ENCODE measurements at regions not wholly inside any gene's neighbourhood (a gene's known extent, or its start where the extent isn't known, plus 50 kb on each side); places are given as distances from the start of the nearest gene placed in this dataset.

DNA sequence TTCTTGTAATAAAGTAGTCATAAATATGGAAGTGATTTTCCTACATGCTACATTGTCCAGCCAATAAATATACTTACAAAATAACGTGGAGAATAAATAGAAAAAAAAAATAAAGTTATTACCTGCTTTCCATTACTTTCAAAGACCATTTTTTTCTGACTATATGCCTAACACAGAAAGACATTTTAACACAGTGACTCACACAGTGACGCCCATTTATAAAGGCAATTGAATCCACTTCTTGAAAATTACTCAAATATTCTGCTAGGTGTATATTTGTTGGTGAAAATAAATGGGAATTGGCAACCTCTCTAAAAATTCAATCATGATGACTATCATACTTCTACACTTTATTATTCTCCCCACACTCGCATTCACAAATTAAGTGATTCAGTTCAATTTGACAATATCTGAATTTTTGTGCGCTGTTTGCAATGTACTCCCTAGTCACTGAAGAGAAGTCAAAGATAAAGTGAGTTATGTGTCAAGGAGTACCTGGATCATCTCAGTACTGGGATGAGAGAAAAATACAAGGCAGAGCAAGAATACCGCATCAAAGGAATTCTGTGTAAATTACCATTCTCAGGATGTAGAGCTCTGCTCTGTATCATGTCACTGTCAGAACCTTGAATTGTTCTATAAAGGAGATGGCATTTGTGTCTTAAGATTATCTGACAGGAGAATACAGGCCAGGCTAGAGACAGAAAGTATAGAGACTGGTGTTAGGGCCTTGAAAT lies 642.7 kb downstream of the IPMK start:
- TF ChIP-seq POLR2A (IDR thresholded peaks at IDR 0.05): no peak
- TF ChIP-seq, protein P1, sequence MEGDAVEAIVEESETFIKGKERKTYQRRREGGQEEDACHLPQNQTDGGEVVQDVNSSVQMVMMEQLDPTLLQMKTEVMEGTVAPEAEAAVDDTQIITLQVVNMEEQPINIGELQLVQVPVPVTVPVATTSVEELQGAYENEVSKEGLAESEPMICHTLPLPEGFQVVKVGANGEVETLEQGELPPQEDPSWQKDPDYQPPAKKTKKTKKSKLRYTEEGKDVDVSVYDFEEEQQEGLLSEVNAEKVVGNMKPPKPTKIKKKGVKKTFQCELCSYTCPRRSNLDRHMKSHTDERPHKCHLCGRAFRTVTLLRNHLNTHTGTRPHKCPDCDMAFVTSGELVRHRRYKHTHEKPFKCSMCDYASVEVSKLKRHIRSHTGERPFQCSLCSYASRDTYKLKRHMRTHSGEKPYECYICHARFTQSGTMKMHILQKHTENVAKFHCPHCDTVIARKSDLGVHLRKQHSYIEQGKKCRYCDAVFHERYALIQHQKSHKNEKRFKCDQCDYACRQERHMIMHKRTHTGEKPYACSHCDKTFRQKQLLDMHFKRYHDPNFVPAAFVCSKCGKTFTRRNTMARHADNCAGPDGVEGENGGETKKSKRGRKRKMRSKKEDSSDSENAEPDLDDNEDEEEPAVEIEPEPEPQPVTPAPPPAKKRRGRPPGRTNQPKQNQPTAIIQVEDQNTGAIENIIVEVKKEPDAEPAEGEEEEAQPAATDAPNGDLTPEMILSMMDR (IDR thresholded peaks at IDR 0.05): no peak

All from tibial nerve (tissue), 3 donors.